ENCODE measurements at regions not wholly inside any gene's neighbourhood (a gene's known extent, or its start where the extent isn't known, plus 50 kb on each side); places are given as distances from the start of the nearest gene placed in this dataset.

- ATAC-seq (no peak), DNase-seq (no peak)
- intact Hi-C loops (cut with micrococcal nuclease) = no loop called here
Measured at GRCh38 chr18:60739212-60739611, 366.6 kb upstream of the MC4R start.

- DNase-seq (no peak), ATAC-seq (no peak)
- intact Hi-C loops (cut with micrococcal nuclease) = no loop called here
Measured at GRCh38 chr18:60740313-60740712, 367.7 kb upstream of the MC4R start.

- ATAC-seq (no peak), DNase-seq (no peak)
- intact Hi-C loops (cut with micrococcal nuclease) = no loop called here
Measured at GRCh38 chr18:60746491-60746890, 373.9 kb upstream of the MC4R start.

- no peak for DNase-seq
- no peak for ATAC-seq
- intact Hi-C loops (cut with micrococcal nuclease) = no loop called here
Measured at GRCh38 chr18:60746919-60747318, 374.3 kb upstream of the MC4R start.

- intact Hi-C loops (cut with micrococcal nuclease) = no loop called here
- DNase-seq (no peak), ATAC-seq (no peak)
Measured at GRCh38 chr18:60753753-60754152, 381.2 kb upstream of the MC4R start.

GRCh38 chr18:60754413-60755009, 381.9 kb upstream of the MC4R start:
- intact Hi-C loops (cut with micrococcal nuclease) = no loop called here
- DNase-seq = no peak
- no peak for ATAC-seq

GRCh38 chr18:60755134-60755533, 382.6 kb upstream of the MC4R start:
- intact Hi-C loops (cut with micrococcal nuclease) = no loop called here
- DNase-seq (no peak), ATAC-seq (no peak)

GRCh38 chr18:60775978-60776377, 403.4 kb upstream of the MC4R start:
- DNase-seq = no peak
- intact Hi-C loops (cut with micrococcal nuclease) = no loop called here
- ATAC-seq = no peak

- no peak for DNase-seq
- no peak for ATAC-seq
- intact Hi-C loops (cut with micrococcal nuclease) = no loop called here
Measured at GRCh38 chr18:60784161-60784560, 411.6 kb upstream of the MC4R start.

- ATAC-seq (no peak), DNase-seq (no peak)
- intact Hi-C loops (cut with micrococcal nuclease) = no loop called here
Measured at GRCh38 chr18:60794802-60795201, 422.2 kb upstream of the MC4R start.

- intact Hi-C loops (cut with micrococcal nuclease) = no loop called here
- no peak for ATAC-seq
- no peak for DNase-seq
Measured at GRCh38 chr18:60804415-60804814, 431.8 kb upstream of the MC4R start.

GRCh38 chr18:60809937-60810336, 437.4 kb upstream of the MC4R start:
- intact Hi-C loops (cut with micrococcal nuclease) = loop anchor here (5.0 kb wide), 1 partner anchor 43 kb away; no protein-coding TSS in a partner anchor
- DNase-seq (no peak), ATAC-seq (no peak)

GRCh38 chr18:60812921-60813320, 440.3 kb upstream of the MC4R start:
- no peak for DNase-seq
- no peak for ATAC-seq
- intact Hi-C loops (cut with micrococcal nuclease) = no loop called here

GRCh38 chr18:60826346-60826745, 453.8 kb upstream of the MC4R start:
- no peak for ATAC-seq
- no peak for DNase-seq
- intact Hi-C loops (cut with micrococcal nuclease) = no loop called here

- DNase-seq = no peak
- intact Hi-C loops (cut with micrococcal nuclease) = no loop called here
- ATAC-seq = no peak
Measured at GRCh38 chr18:60831971-60832370, 459.4 kb upstream of the MC4R start.

- intact Hi-C loops (cut with micrococcal nuclease) = no loop called here
- ATAC-seq = no peak
Measured at GRCh38 chr18:60838677-60839076, 466.1 kb upstream of the MC4R start.

GRCh38 chr18:60846396-60846795, 473.8 kb upstream of the MC4R start:
- ATAC-seq (no peak), DNase-seq (no peak)
- intact Hi-C loops (cut with micrococcal nuclease) = no loop called here

More at GRCh38 chr18:60838677-60839076, 466.1 kb upstream of the MC4R start:
- DNase-seq = no peak

- intact Hi-C loops (cut with micrococcal nuclease) = no loop called here
- no peak for ATAC-seq
Measured at GRCh38 chr18:60847517-60847916, 474.9 kb upstream of the MC4R start.

GRCh38 chr18:60861575-60861974, 471.7 kb upstream of the CDH20 start:
- no peak for ATAC-seq
- no peak for DNase-seq
- intact Hi-C loops (cut with micrococcal nuclease) = no loop called here

More at GRCh38 chr18:60847517-60847916, 474.9 kb upstream of the MC4R start:
- DNase-seq = no peak

- ATAC-seq = no peak
Measured at GRCh38 chr18:60862988-60863387, 470.2 kb upstream of the CDH20 start.

GRCh38 chr18:60865801-60866200, 467.4 kb upstream of the CDH20 start:
- intact Hi-C loops (cut with micrococcal nuclease) = no loop called here
- DNase-seq = no peak
- ATAC-seq = no peak

More at GRCh38 chr18:60862988-60863387, 470.2 kb upstream of the CDH20 start:
- intact Hi-C loops (cut with micrococcal nuclease) = no loop called here
- DNase-seq = no peak
